Fibroblast of pulmonary artery (primary cell): ENCODE measurements at regions not wholly inside any gene's neighbourhood (a gene's known extent, or its start where the extent isn't known, plus 50 kb on each side); places are given as distances from the start of the nearest gene placed in this dataset.

Source experiments
- DNase-seq: peaks from one replicate; pipeline ENCODE4 v3.0.0-alpha.2; 2010; ENCODE audit warnings: low read depth
- H3K4me3 ChIP-seq: replicated peaks from 2 replicates; pipeline ENCODE4 v1.5.1; 2011; ENCODE audit warnings: low read depth, mild to moderate bottlenecking, control low read depth, low read length, moderate library complexity
- CTCF ChIP-seq: IDR thresholded peaks from 2 replicates; pipeline ENCODE4 v1.5.1; 2011; ENCODE audit warnings: mild to moderate bottlenecking, control low read depth, low read length, inconsistent platforms; ENCODE audit errors: missing control alignments

- H3K4me3 ChIP-seq = no peak overlapping the region
- no peak for DNase-seq
- no peak for TF ChIP-seq CTCF
These were observed 363.5 kb upstream of the NECTIN3 start for GRCh38 chr3:110708156-110708555.

GRCh38 chr3:110710156-110710555, 361.5 kb upstream of the NECTIN3 start:
- DNase-seq = no peak
- TF ChIP-seq CTCF = no peak
- H3K4me3 ChIP-seq = no peak overlapping the region

- no peak overlapping the region for H3K4me3 ChIP-seq
- no peak for DNase-seq
- no peak for TF ChIP-seq CTCF
These were observed 361.0 kb upstream of the NECTIN3 start for GRCh38 chr3:110710603-110711002.

GRCh38 chr3:110711130-110711832, 360.3 kb upstream of the NECTIN3 start:
- DNase-seq = no peak
- no peak for TF ChIP-seq CTCF
- no peak overlapping the region for H3K4me3 ChIP-seq

GRCh38 chr3:110711851-110712516, 359.6 kb upstream of the NECTIN3 start:
- no peak for TF ChIP-seq CTCF
- DNase-seq = no peak
- H3K4me3 ChIP-seq = no peak overlapping the region

GRCh38 chr3:110727056-110727455, 344.6 kb upstream of the NECTIN3 start:
- no peak for TF ChIP-seq CTCF
- DNase-seq = no peak
- H3K4me3 ChIP-seq = no peak overlapping the region

GRCh38 chr3:110731148-110731547, 340.5 kb upstream of the NECTIN3 start:
- no peak for TF ChIP-seq CTCF
- H3K4me3 ChIP-seq = no peak overlapping the region
- DNase-seq = peak; percentile 13
